ENCODE measurements at regions not wholly inside any gene's neighbourhood (a gene's known extent, or its start where the extent isn't known, plus 50 kb on each side); places are given as distances from the start of the nearest gene placed in this dataset.
A peak's percentile ranks its signal among the peaks of the same experiment; 100 is the strongest.

- no peak overlapping the region for H3K9ac ChIP-seq
- H3K27ac ChIP-seq: no peak overlapping the region
- H3K27me3 ChIP-seq (ENCODE audit: control insufficient read depth, insufficient read depth, low read length): no peaks in the 10 kb centered on the region
- no peak for TF ChIP-seq CTCF (IDR thresholded peaks at IDR 0.05)
- no peaks in the 10 kb centered on the region for H3K36me3 ChIP-seq (ENCODE audit: control insufficient read depth, insufficient read depth, low read length)
- H3K4me1 ChIP-seq: no peaks in the 10 kb centered on the region
- no peaks in the 10 kb centered on the region for H3K79me2 ChIP-seq
- H2AFZ ChIP-seq: no peak overlapping the region
- no peak overlapping the region for H3K4me3 ChIP-seq (ENCODE audit: low read depth, low read length)
- no peaks in the 10 kb centered on the region for H3K9me3 ChIP-seq (ENCODE audit: control insufficient read depth, low read length)
- H3K4me2 ChIP-seq (ENCODE audit: low read length): no peak overlapping the region
Observed at GRCh38 chr11:11117730-11118129, 235.3 kb downstream of the CSNK2A3 start.

GRCh38 chr11:11115475-11115874 lies 237.6 kb downstream of the CSNK2A3 start:
- no peak for TF ChIP-seq CTCF (IDR thresholded peaks at IDR 0.05)
- H3K9me3 ChIP-seq (ENCODE audit: control insufficient read depth, low read length): no peaks in the 10 kb centered on the region

GRCh38 chr11:11113626-11114025 lies 239.4 kb downstream of the CSNK2A3 start:
- Histone ChIP-seq H3K36me3 (ENCODE audit: control insufficient read depth, insufficient read depth, low read length) (no peaks in the 10 kb centered on the region), H3K4me3 (ENCODE audit: low read depth, low read length) (no peak overlapping the region), H3K79me2 (no peaks in the 10 kb centered on the region), H3K9ac (no peak overlapping the region), H2AFZ (no peak overlapping the region), H3K27me3 (ENCODE audit: control insufficient read depth, insufficient read depth, low read length) (no peaks in the 10 kb centered on the region), H3K4me1 (no peaks in the 10 kb centered on the region), H3K27ac (no peak overlapping the region), H3K9me3 (ENCODE audit: control insufficient read depth, low read length) (no peaks in the 10 kb centered on the region), H3K4me2 (ENCODE audit: low read length) (no peak overlapping the region)
- no peak for TF ChIP-seq CTCF (IDR thresholded peaks at IDR 0.05)

More at GRCh38 chr11:11115475-11115874, 237.6 kb downstream of the CSNK2A3 start:
- Histone ChIP-seq H3K4me3 (ENCODE audit: low read depth, low read length) (no peak overlapping the region), H3K27ac (no peak overlapping the region), H3K4me2 (ENCODE audit: low read length) (no peak overlapping the region), H3K36me3 (ENCODE audit: control insufficient read depth, insufficient read depth, low read length) (no peaks in the 10 kb centered on the region), H2AFZ (no peak overlapping the region), H3K9ac (no peak overlapping the region), H3K79me2 (no peaks in the 10 kb centered on the region), H3K27me3 (ENCODE audit: control insufficient read depth, insufficient read depth, low read length) (no peaks in the 10 kb centered on the region), H3K4me1 (no peaks in the 10 kb centered on the region)

- no peak overlapping the region for H2AFZ ChIP-seq
- no peaks in the 10 kb centered on the region for H3K9me3 ChIP-seq (ENCODE audit: control insufficient read depth, low read length)
- H3K79me2 ChIP-seq: no peaks in the 10 kb centered on the region
- H3K9ac ChIP-seq: no peak overlapping the region
- H3K36me3 ChIP-seq (ENCODE audit: control insufficient read depth, insufficient read depth, low read length): no peaks in the 10 kb centered on the region
- no peak overlapping the region for H3K27ac ChIP-seq
- H3K4me1 ChIP-seq: no peaks in the 10 kb centered on the region
- no peak overlapping the region for H3K4me2 ChIP-seq (ENCODE audit: low read length)
- no peaks in the 10 kb centered on the region for H3K27me3 ChIP-seq (ENCODE audit: control insufficient read depth, insufficient read depth, low read length)
- TF ChIP-seq CTCF (IDR thresholded peaks at IDR 0.05): no peak
- H3K4me3 ChIP-seq (ENCODE audit: low read depth, low read length): no peak overlapping the region
Observed at GRCh38 chr11:11108026-11108425, 245.0 kb downstream of the CSNK2A3 start.

GRCh38 chr11:11107076-11107723 lies 245.8 kb downstream of the CSNK2A3 start:
- no peaks in the 10 kb centered on the region for H3K79me2 ChIP-seq
- no peak overlapping the region for H3K4me2 ChIP-seq (ENCODE audit: low read length)
- H3K4me1 ChIP-seq: no peaks in the 10 kb centered on the region
- H2AFZ ChIP-seq: peak overlapping the region; percentile 46
- H3K9me3 ChIP-seq (ENCODE audit: control insufficient read depth, low read length): no peaks in the 10 kb centered on the region
- H3K27me3 ChIP-seq (ENCODE audit: control insufficient read depth, insufficient read depth, low read length): no peaks in the 10 kb centered on the region
- H3K36me3 ChIP-seq (ENCODE audit: control insufficient read depth, insufficient read depth, low read length): no peaks in the 10 kb centered on the region
- H3K4me3 ChIP-seq (ENCODE audit: low read depth, low read length): no peak overlapping the region
- H3K9ac ChIP-seq: no peak overlapping the region
- TF ChIP-seq CTCF (IDR thresholded peaks at IDR 0.05): no peak
- H3K27ac ChIP-seq: no peak overlapping the region
